Kidney capillary endothelial cell (primary cell): ENCODE measurements at regions not wholly inside any gene's neighbourhood (a gene's known extent, or its start where the extent isn't known, plus 50 kb on each side); places are given as distances from the start of the nearest gene placed in this dataset.

Source experiments
- DNase-seq: peaks from one replicate; pipeline ENCODE4 v3.0.0-alpha.2; 2018; ENCODE audit warnings: low spot score

DNA sequence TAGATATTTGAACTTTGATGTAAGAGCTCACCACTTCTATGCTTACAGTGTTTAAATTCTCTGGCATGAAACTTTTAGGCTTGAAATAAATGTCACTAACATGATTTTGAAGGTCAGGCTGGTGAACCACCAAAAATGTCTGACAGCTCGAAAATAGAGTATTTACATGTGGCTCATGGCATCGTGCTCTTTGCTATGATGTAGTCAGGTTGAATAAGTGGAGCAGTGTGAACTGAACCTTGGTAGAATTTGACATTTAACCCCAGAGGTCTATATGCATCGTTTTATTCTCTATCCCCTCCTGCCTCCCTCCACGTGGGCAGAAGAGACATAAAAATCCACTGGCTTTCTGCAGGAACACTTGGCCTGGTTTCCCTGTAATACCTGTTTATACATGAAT lies 369.7 kb upstream of the ATP2B1 start:
- no peak for DNase-seq

GRCh38 chr12:90077756-90078155 lies 369.1 kb upstream of the ATP2B1 start:
- no peak for DNase-seq

DNA sequence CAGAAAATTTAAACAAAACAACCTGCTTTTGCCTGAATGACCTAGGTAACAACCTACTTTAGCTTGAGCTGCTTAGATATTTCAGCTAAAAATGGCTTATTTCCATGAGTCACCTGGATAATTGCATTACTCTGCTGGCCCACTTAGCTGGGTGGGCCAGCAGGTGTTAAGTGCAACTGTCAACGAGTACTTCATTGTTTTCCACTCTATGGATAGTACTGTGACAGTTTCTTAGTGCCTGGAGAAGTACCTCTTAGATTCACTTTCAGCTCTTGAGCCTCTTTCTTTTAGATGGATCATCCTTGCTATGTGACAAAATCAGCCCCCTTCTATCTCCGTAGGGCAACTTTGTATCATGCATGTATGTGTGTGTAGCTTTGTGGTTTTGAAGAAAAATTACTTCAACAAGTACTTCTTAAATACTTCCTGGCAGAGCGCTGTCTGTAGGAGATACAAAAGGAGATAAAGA lies 368.2 kb upstream of the ATP2B1 start:
- no peak for DNase-seq

DNA sequence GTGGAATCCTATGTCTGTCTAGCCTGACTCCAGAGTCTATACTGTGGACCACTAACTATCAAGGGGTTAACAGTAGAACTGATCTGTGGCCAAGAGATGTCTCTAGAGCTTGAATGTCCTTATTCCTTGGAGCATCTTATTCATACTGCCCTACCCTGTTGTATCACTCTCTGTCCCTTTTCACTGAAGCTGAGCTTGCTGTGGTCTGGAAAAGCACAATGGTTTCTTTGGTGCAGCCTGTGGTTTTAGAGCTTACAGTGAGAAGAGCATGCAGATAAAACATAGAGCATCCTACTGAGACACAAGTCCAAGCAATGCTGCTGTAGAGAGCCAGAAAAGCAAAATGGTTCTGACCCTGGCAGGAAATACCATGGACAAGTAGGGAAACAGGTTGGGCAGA lies 367.0 kb upstream of the ATP2B1 start:
- DNase-seq: no peak

DNA sequence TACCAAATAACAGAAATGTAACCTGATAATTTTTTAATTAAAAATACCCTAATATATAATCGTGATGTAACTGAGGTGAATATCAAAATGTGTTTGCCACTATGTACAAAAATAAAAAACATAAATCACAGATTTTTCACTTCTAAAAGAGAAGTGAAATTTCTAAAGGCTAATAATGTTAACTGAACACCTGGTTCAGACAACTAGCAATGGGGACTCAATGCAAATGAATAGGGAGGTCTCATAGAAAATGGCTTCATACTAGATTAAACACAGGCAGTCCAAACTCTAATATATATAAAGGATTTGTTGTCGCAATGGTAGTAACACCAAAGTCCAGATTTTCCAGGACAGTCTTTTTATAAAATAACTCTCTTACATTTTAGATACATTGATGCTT lies 365.4 kb upstream of the ATP2B1 start:
- no peak for DNase-seq

- no peak for DNase-seq
Measured at GRCh38 chr12:90071996-90072395, 363.4 kb upstream of the ATP2B1 start.

GRCh38 chr12:90069711-90070110 lies 361.1 kb upstream of the ATP2B1 start:
- no peak for DNase-seq

- DNase-seq: no peak
Measured at GRCh38 chr12:90067791-90068190, 359.2 kb upstream of the ATP2B1 start.

- DNase-seq: peak; percentile 71
Measured at GRCh38 chr12:90064852-90065801, 356.5 kb upstream of the ATP2B1 start.

GRCh38 chr12:90062799-90063198 lies 354.2 kb upstream of the ATP2B1 start:
- DNase-seq: no peak

DNA sequence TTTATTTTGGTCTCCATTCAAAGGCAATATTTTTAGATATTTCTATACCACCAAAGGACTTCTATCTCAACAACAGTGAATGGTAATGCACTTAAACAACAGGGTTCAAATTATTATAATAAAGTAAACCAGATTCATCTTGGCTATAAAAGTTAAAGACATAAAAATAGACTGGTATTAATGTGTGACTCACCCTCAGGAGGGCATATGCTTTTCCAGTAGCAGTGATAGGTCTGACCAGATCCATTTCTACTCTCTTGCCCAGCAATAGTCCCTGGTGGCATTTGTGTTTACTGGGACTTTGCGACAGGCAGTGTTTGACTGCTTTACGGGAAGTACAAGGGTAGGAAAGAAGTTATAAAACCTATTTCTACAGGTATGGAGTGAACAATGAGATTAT lies 353.2 kb upstream of the ATP2B1 start:
- no peak for DNase-seq

DNA sequence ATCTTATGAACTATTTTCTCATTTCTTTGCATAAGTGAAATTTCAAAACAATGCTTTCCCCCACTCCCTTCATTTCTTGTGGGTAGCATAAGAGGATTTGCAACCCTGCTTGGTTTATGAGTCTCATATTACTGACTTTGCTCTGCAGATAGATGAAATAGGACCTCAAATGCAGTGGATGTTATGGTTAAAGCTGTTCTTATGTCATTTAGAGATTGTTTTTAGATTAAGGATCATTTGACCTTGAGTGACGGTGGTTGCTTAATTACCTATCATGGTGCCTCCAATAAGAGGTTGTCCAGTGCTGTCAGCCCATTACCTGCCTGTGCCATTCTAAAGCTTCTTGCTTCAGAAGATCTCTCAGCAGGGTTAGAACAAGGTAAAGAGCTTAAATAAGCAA lies 351.4 kb upstream of the ATP2B1 start:
- no peak for DNase-seq

DNA sequence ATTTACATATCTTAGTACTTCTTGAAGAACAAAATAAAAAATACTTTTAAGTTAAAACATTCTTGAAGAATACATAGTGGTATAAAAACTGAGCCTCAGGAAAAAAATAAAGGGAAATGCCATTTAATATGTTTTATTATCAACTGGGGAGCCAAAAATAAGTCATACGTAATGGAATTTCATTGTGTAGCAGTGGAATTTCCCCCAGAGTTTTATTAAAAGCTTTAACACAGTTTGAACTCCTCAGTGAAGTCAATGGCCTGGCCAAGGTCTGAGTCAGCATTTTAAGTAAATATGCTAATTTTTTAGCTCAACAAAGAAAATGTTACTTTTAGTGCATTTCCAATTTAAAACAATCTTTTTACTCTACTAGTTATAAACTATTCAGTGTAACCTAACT lies 350.1 kb upstream of the ATP2B1 start:
- peak; percentile 26 for DNase-seq

- no peak for DNase-seq
Measured at GRCh38 chr12:90055071-90055470, 346.4 kb upstream of the ATP2B1 start.

- no peak for DNase-seq
Measured at GRCh38 chr12:90048918-90049317, 340.3 kb upstream of the ATP2B1 start.

DNA sequence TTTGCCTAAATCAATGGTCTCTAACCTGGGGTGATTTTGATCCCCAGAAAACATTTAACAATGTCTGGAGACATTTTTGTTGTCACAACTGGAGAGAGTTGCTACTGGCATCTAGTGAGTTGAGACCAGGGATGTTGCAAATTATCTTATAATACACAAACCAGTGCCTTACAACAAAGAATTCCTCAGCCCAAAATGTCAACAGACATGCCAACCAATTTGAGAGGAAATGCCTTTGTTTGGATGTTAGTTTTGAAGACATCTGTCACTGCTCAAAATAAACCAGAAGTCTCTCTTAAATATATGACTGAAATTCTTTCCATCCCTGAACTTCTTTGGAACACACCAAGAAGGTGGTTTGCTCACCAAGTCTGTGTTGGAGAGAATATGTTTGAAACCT lies 336.9 kb upstream of the ATP2B1 start:
- no peak for DNase-seq

GRCh38 chr12:90044069-90044468 lies 335.4 kb upstream of the ATP2B1 start:
- DNase-seq: no peak

DNA sequence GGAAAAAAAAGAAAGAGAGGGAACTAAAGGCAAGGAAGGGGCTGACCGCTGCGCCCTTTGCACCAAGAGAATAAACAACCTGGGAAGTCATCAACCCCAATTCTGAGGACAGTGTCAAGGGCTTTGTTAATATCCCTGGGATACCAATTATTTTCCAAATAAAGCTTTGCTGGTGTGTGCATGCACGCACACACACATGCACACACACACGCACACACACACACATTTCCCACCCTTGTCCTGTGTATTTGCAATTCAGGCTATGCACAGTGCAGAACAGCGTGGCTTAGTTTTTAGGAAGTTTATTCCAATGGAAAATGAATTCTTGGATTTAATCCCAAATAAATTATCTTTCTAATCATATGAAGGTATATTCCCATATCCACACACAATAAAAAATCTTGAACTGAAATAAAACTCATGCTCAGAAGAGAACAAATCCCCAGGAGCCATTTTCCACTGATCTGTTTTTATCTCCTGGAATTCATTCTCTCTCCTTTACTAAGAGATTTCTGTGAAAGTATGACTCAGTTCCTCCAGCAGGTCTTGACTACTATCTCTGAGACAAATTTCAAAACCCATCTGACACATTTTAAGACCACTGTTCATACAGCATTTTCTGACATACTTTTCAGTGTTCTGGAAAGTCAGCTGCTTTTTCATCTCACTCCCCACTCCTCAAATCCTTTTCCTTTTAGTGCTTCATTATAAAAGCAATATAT lies 334.4 kb upstream of the ATP2B1 start:
- no peak for DNase-seq

DNA sequence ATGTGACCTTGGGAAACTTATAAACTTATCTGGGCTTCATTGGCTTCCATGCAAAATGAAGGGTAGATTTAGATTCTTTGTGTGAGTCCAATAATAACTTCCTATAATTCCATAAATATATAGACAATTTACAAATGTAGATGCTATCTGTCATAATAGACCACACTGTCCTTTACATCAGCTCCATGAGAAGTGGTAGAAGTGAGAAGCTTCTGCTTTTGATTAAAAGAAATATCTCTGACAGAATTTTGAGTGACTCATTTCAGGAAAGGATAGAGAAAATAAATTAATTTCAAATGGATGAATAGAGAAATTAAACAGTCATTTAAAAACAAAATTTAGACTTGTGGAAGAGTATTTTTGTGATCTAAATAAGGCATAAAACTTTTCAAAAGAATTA lies 329.7 kb upstream of the ATP2B1 start:
- no peak for DNase-seq

DNA sequence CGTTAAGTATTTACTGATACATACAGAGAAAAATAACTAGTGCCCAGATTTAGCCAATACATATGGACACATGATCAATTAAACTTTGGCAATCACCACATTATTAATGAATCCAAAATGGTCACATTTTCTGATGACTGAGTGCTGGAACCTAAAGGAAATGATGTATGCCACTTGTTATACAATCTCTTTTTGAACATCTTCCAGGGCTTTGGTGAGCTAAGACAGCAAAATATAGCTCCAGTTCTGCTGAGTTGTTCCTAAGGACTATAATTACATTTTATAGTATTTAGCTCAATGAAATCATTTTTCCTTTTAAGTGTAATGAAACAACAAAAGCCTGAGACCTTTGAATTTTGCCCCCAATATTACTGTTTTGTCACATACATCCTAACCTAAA lies 329.1 kb upstream of the ATP2B1 start:
- no peak for DNase-seq

GRCh38 chr12:90036637-90037036 lies 328.0 kb upstream of the ATP2B1 start:
- DNase-seq: no peak

DNA sequence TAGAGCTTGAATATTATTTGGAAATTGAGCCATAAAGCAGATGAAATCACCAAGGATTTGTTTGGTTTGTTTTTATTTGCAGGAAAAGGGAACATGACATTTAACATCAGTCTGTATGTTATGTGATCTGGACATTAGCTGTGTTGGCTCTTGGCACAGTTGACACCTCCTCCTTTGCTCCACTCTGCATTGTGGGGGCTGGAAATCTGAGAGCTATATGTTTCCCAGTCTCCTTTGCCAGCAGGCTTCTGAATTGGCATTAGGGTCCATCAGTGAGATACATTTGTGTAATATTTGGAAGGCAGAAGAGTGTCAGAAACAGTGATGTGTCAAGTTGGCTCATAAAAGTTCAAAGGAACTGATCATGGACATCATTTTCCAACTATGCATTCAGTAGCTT lies 322.1 kb upstream of the ATP2B1 start:
- DNase-seq: no peak

GRCh38 chr12:90029317-90029716 lies 320.7 kb upstream of the ATP2B1 start:
- no peak for DNase-seq
